HG03139 (cell line): ENCODE measurements at regions not wholly inside any gene's neighbourhood (a gene's known extent, or its start where the extent isn't known, plus 50 kb on each side); places are given as distances from the start of the nearest gene placed in this dataset.
"Not testable (repeated sequence)": the region's sequence is repeated elsewhere in the genome, so short reads cannot be mapped to it uniquely, and the experiment has no call there.

Source experiments
- ATAC-seq: cut with Tn5 transposase; IDR thresholded peaks from one replicate; pipeline ENCODE4 v1.9.1; 2021; ENCODE audit not compliant: unreplicated experiment

DNA sequence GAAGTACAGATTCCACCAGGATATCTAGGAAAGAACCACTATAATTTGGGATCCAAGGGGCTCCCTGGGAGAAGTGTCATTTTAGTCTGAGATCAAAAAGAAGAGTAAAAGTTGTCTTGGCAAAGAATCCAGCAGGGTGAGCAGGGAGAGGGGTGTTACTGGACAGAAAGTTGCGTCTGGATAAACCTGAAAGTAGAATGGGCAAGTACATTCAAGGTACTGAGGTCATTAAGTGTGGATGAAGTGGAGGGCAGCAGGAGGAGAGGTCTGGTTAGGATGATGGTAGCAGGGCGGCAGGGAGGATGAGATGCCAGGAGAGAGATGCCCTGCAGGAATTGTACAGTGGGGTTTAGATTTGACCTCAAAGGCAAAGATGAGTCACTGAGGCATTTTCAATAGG is 253.3 kb downstream of the KLF13 start:
- no peak for ATAC-seq

DNA sequence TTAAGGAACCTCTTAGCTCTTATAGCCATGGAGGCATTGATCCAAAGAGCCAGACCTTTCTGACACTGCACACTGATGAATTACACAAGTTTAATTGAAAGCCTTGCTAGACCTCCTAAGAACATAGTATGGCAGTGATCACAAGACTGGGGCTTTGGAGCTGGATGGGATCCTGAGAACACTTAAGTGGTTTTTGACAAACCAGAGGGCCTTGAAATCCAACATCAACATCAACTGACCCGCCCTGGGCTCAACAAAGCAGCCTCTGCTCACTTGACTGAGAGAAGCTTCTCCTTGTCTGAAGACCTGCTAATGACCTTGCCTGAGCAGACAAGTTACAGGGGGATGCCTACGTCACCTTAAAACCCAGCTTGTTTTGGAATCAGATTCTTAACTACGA is 257.6 kb downstream of the KLF13 start:
- no peak for ATAC-seq

DNA sequence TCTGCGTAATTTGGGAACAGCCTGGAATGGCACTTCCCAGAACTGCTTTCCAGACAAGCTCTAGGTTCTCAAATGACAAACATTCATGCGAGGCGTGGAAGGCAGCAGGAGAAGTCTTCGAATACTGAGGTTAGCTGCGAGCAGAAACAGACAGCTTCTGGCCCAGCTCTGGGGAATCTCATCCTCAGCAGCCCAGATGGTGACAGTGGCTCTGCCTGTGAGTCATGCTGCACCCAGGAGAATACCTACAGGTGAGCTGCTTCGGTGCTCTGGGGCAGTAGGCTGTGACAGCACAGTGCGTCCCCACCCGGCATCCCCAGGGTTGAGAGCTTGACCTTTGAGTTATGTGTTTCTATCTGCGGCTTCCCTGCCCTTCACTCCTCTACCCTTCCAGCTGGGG is 258.6 kb downstream of the KLF13 start:
- no peak for ATAC-seq

DNA sequence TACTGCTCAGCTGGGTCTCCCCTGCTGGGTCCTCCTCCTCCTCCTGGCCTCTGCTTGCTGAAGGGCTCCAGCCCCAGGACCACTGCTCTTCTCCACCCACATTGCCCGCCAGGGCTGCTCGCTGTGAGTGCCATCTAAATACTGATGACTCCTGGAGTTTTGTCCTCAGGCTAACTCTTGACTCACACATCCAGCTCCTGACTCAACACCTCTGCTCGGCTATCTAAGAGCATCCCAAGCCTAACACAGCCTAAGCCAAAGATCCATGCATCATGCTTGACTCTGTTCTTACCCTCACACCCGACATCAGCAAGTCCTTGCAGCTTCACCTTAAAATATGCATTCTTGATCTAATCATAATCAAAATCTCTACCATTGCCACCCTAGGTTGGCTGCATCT is 260.2 kb downstream of the KLF13 start:
- no peak for ATAC-seq

DNA sequence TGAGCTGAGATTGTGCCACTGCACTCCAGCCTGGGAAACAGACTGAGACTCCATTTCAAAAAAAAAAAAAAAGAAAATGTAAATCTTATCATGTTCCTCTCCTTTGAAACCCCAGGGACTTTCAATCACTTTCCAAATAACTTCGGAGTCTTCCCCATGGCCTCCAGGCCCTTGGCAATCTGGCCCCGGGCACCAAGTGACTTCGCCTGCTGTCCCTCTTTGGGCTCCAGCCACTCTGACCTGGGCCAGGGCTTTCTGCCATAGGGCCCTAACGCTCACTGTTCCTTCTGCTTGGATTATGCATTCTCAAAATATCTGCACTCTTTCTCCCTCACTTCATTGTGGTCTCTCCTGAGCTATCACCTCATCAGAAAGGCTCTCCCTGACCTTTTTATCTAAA is 260.9 kb downstream of the KLF13 start:
- no peak for ATAC-seq

DNA sequence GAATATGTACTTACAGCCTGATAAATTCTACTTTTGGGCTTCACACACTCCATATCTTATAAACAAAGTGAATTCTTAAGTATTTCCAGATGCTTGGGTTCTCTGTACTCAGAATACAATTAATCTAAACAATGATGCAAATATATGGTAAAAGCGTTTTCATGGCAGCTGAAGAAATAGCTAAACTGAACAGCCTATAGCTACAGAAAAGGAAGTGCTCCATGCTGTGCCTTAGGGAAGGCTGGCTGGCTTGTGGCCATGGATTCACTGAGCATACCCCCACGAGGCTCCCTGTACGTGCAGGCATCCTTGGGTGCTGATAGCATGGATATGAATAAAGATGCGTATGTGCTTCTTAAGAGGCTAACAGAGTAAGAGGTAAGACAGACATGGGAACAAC is 264.0 kb downstream of the KLF13 start:
- no peak for ATAC-seq

DNA sequence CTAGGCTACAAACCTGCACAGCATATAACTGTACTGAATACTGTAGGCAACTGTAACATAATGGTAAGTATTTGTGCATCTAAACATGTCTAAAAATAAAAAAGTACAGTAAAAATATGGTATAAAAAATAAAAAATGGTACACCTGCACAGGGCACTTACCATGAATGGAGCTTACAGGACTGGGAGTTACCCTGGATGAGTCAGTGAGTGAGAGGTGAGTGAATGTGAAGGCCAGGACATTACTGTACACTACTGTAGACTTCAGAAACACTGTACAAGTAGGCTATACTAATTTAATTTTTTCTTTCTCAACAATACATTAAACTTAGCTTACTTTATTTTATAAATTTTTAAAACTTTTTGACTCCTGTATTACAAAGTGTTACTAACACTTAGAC is 265.3 kb downstream of the KLF13 start:
- no peak for ATAC-seq

DNA sequence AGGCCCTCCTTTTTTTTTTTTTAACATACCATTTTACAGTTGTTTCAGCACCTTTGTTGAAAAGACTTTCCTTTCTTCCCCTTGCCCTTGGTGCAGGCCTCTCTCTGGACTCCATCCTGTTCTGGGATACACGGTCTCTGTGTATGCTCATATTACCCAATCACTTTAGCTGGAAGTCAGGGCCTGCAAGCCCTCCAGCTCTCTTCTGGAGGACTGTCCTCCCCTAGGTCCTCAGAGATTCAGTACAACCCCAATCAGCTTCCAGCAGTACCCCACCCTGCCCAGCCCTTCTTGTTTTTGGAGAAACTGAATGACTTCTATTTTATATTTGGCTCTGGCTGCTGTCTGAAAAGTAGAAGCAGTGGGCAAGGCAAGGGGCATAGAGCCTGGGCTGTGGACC is 270.8 kb downstream of the KLF13 start:
- ATAC-seq, result no peak

DNA sequence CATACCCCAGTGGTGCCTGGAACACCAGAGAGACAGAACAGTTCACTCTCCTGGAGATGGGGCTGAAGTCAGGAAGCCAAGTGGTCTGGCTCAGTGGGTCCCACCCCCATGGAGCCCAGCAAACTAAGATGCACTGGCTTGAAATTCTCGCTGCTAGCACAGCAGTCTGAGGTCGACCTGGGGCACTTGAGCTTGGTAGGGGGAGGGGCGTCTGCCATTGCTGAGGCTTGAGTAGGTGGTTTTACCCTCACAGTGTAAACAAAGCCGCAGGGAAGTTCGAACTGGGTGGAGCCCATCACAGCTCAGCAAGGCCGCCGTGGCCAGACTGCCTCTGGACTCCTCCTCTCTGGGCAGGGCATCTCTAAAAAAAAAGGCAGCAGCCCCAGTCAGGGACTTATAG is 272.0 kb downstream of the KLF13 start:
- no peak for ATAC-seq

DNA sequence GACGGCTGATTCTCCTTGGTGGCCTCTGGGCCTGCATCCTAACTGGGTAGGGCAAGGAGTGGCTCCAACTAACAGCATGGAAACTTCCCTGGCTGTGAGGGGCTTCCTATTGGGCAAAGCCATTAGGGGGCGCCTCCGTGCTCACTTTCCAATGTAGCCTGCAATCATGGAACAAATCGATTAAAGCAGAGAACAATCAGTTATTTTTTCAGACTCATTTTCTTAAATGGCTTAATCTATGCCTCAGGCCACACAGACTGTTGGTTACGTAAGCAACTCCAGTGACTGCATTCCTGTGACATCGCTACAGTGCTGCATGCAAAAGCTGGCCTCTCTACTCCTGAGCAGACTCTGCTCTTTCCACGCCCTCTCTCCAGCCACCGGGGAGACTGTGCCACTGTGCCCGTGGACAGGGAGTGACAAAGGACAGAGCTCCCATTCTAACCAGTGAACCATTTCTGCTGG is 278.9 kb downstream of the KLF13 start:
- no peak for ATAC-seq

DNA sequence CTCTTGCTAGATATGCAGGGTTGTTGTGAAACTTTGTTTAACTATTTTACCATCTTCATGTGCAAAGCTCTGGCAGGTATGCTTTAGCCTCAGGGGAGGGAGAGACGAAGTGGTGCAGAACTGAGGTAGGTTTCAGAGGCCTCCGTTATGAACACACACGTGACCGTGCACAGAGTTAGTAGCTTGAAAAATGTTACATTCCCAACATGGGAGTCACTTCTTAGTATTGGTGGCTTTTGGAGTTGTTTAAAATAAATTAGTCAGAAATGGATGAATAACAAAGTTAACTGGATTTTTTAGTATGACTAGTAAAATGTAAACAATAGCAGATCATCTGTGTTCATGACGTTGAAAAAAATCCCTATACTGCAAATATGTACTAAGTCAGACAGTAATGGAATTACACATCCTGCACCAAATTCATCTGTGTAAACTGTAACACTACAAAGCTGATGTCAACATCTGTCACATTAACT is 279.6 kb downstream of the KLF13 start:
- ATAC-seq, result no peak

DNA sequence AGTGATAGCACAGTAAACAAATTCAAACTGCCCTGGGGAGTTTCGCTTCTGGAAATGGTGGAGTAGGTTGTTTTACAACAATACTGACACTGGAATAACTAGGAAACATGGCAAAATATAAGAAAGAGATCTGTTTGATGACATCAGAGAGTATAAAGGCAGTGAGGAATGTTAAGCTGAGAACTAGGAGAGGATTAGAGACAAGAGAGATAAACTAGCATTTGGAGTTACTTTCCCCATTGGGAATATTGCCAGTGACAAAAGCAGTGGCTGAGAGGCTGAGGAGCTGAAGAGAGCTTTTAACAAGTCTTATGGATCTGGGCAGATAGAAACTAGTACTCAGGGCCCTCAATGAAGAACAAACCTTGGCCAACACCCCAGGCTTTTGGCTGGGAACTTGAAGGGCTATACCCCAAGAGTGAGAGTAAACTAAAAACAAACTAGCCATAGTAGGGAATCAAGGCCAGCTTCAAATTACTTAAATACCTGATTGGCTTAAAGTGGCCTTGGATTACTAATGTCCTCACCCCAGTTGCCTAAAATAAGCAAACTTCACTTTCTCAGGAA is 280.4 kb downstream of the KLF13 start:
- ATAC-seq, result no peak

DNA sequence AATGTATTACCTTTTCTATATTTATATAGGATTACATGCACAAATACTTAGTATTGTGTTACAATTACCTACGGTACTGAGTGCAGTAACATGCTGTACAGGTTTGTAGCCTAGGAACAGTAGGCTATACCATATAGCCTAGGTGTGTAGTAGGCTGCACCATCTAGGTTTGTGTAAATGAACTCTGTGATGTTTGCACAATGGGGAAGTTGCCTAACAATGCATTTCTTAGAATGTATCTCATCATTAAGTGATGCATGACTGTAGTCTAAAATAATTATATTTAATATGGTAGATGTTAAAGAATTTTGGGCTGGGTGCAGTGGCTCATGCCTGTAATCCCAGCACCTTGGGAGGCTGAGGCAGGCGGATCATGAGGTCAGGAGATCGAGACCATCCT is 281.0 kb downstream of the KLF13 start:
- no peak for ATAC-seq

DNA sequence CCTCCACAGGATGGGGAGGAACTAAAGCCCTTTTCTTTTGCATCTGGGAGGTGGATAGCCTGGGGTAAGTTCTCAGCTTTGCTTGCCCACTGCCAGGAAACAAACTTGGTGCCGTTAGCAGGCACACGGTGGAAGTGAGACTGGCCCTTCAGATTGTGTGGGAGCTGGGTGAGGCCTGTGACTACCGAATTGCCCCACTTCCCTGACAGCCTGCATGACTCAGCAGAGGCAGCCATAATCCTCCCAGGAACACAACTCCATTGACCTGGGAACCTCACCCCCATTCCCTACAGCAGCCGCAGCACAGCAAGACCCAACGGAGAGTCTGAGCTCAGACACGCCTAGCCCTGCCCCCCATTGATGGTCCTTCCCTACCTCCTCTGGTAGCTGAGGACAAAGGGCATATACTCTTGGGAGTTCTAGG is 282.6 kb downstream of the KLF13 start:
- no peak for ATAC-seq

DNA sequence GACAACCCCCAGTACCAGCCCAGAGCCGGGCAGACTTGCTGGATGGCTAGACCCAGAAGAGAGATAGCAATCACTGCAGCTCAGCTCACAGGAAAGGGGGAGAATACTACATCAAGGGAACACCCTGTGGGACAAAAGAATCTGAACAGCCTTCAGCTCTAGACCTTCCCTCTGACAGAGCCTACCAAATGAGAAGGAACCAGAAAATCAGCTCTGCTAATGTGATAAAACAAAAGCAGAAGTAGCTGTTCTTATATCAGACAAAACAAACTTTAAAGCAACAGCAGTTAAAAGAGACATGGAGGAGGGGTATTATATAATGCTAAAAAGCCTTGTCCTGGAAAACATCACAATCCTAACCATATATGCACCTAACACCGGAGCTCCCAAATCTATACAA is 283.3 kb downstream of the KLF13 start:
- ATAC-seq, result no peak

DNA sequence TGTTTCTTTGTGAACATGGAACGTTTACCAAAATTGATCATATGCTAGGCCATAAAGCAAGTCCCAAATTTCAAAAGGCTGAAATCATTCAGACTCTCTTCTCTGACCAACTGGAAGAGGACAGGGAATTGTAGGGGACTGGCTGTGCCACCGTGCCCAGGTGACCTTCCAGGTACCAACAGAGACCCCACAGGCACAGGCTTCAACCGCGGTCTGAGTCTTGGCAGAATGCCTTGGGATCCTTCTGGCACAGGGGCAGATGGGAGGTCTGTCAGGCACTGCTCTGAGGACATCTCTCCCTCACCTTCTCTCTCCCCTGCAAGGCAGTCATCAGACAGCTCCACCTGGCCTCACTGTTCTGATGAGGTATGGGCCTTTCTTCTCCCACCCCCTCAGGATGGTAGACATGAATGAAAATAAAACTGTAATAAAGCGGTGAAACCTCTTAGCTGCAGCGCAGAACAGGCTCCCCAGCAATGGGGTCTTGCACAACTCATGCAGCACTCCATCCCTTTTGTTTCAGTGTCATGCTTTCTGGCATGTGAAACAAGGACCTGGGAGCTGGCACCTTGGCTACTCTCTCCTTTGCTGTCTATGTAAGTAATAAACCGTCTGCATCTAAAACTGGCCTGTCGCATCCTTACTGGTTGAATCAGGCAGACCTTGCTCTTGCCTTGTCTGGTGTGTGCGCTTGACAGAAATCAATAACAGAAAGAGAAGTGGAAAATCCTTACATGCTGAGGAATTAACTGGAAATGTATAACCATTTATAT is 289.2 kb downstream of the KLF13 start:
- no peak for ATAC-seq

DNA sequence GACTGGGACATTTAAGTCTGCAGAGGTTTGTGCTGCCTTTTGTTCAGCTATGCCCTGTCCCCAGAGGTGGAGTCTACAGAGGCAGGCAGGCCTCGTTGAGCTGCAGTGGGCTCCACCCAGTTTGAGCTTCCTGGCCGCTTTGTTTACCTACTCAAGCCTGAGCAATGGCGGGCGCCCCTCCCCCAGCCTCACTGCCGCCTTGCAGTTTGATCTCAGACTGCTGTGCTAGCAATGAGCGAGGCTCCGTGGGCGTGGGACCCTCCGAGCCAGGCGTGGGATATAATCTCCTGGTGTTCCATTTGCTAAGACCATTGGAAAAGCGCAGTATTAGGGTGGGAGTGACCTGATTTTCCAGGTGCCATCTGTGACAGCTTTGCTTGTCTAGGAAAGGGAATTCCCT is 296.7 kb downstream of the KLF13 start:
- not testable (repeated sequence) for ATAC-seq

DNA sequence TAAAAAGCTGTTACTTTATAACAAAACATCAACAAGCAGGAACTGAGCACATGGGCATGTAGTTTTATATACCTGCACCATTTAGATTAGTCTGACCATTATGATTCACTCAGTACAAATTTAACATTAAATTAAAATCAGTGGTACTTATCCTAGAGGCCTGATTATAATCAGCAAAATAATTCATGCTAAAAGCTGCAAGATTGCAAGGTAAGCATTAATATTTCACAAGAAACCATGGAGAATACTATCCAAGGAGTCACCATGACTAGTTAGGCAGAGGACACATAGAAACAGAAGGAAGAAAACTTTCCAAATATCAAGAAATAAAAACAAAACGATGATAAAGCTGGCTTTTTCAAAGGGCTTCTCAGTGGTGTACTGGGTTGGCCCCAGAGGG is 297.5 kb downstream of the KLF13 start:
- ATAC-seq, result not testable (repeated sequence)

DNA sequence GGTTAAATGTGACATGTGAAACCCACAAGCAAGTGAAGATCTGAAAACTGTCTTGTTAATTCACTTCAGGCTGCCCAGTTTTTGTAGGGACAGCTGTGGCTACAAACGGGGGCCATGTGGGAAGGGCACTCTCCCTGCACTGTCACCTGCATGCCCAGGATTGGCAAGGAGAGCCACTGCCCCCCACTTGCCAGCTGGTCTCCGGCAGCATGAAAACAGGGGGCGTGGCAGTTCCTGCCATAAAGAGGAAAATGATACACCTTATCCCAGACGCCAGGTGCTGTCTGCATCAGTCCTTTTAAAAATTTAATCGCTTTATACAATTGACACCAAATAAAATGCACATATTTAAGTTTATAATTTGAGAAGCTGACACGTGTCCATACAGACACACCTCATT is 309.1 kb downstream of the KLF13 start:
- ATAC-seq, result not testable (repeated sequence)

DNA sequence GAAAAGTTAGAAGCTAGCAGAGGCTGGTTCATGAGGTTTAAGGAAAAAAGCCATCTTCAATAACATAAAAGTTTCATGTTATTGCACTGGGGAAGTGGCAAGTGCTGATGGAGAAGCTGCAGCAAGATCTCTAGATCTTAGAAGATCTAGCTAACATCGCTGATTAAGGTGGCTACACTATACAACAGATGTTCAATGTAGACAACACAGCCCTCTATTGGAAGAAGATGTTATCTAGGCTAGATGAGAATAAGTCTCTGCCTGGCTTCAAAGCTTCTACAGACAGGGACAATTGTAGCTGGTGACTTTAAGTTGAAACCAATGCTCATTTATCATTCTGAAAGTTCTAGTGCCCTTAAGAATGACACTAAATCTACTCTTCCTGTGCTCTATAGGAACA is 310.3 kb downstream of the KLF13 start:
- not testable (repeated sequence) for ATAC-seq

DNA sequence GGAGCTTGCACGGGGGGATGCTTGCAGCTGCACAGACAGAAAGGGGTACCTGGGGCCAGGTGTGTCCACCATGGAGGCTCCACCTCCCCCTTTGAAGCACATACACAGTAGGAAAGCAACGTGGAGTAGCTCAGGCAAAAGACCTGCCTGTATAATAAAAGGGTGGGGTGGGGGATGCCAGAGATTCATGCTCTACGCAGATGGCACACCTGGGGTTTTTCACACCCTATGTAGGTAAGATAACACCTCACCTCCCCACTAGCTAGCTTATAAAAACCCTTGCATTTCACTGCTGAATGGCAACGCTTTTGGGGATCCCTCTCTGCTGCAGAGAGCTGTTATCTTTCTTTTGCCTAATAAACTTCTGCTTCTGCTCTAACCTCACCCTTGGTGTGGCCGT is 317.3 kb downstream of the KLF13 start:
- ATAC-seq, result not testable (repeated sequence)

DNA sequence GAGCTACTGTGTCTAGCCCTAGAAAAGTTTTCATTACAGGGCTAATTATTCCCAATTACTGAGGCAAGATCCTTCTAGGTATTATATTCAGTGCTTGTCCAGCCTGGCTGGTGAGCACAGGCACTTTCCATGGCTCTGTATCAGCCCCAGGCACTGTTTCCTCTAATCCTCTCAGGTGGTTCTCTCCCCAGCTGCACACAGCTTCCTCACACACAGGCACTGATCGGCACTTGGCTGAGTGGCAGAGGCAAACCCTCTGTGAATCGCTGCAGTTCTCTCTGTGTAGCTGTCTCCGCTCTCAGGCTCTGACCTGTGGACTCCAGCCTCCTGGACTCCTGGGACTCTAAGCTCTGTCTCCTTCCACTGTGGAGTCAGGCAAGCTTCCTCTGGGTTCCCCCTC is 318.1 kb downstream of the KLF13 start:
- not testable (repeated sequence) for ATAC-seq
